Stomach (tissue), 8 donors: ENCODE measurements at regions not wholly inside any gene's neighbourhood (a gene's known extent, or its start where the extent isn't known, plus 50 kb on each side); places are given as distances from the start of the nearest gene placed in this dataset.

Experiments
- DNase-seq, 2 donors: peaks; one replicate each; pipeline versions ENCODE4 v3.0.0 to v3.0.0-alpha.2; 2013 to 2019
- H3K27ac ChIP-seq, 5 donors: fragments of 200-600 bp in 4 of 5; sonication (generic) in 4 of 5; one replicate each; pipeline ENCODE4 v1.5.1; 2013 to 2019; ENCODE audit warnings: mild to moderate bottlenecking in 1 of 5, moderate library complexity in 1 of 5
- H3K27me3 ChIP-seq, 3 donors: fragments of 200-600 bp; sonication (generic); one replicate each; pipeline ENCODE4 v1.5.1; 2017 to 2019; ENCODE audit warnings: mixed run types in 1 of 3
- H3K36me3 ChIP-seq, 4 donors: fragments of 200-600 bp; sonication (generic); 1 replicate in 3 of 4; 2 replicates in 1 of 4; pipeline ENCODE4 v1.5.1; 2016 to 2019
- H3K4me1 ChIP-seq, 4 donors: fragments of 200-600 bp; sonication (generic); one replicate each; pipeline ENCODE4 v1.5.1; 2016 to 2019
- H3K4me3 ChIP-seq, 4 donors: fragments of 200-600 bp; sonication (generic) in 3 of 4; one replicate each; pipeline ENCODE4 v1.5.1; 2016 to 2019; ENCODE audit warnings: mild to moderate bottlenecking in 1 of 4
- H3K9me3 ChIP-seq, 4 donors: fragments of 200-600 bp; sonication (generic); one replicate each; pipeline ENCODE4 v1.5.1; 2016 to 2019
- CTCF ChIP-seq, 7 experiments: fragments of 450-650 bp in 4 of 7; fragments of 200-600 bp in 3 of 7; sonication (generic) in 3 of 7; IDR thresholded peaks; one replicate each; pipeline ENCODE4 v1.5.1; 2016 to 2019; ENCODE audit warnings: antibody characterized with exemption in 7 of 7, control low read depth in 2 of 7, mild to moderate bottlenecking in 1 of 7
- EP300 ChIP-seq: sonication (generic); formaldehyde crosslinking; IDR thresholded peaks from one replicate; pipeline ENCODE4 v1.6.1; 2017; ENCODE audit warnings: antibody characterized with exemption
- POLR2A ChIP-seq, 4 donors: fragments of 450-650 bp; IDR thresholded peaks; one replicate each; pipeline ENCODE4 v1.6.1; 2016; ENCODE audit warnings: antibody characterized with exemption in 4 of 4, control low read depth in 2 of 4, mild to moderate bottlenecking in 1 of 4, moderate library complexity in 1 of 4
- POLR2AphosphoS5 ChIP-seq, 3 donors: sonication (generic); formaldehyde crosslinking; IDR thresholded peaks; one replicate each; pipeline ENCODE4 v1.6.1; 2016; ENCODE audit warnings: antibody characterized with exemption in 3 of 3
- WGBS, 5 donors: extraction: QIAGEN DNeasy Blood & Tissue Kit in 3 of 5; methylation state at CpG; one replicate each; pipeline versions ENCODE4 v1.1.5 to v1.1.7; 2013 to 2018; 5-methylcytosine and 5-hydroxymethylcytosine counted together
- intact Hi-C: fragments of 100-400 bp; cut with DNase I; formaldehyde crosslinking; loops from one replicate; pipeline ENCODE4 v1.15.1; 2023; ENCODE audit warnings: low total_unique reads
- donor health status: healthy with polysubstance abuse.
- donor health status: Bipolar disorder and iron deficiency.
- donor health status: healthy.

DNA sequence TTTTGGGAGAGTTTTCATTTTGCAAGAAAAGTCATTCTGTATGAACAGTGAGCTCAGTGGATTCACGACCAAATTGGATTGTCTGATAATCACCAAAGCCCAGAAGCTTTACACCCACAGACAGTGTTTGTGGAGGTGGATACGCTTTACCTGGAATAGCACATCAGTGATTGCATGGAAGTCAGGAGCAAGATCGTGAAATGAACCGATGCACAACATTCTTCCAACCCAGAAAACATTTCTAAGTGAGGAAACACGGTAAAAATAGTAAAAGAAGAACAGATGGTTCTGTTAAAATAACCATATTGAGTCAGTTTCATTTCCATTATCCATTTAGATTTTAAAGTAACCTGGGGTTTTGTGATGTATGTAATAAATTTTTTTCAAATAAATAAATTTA lies 478.2 kb upstream of the PFKP start:
- intact Hi-C loops: no loop called here
- H3K9me3 ChIP-seq: no peaks in the 10 kb centered on the region
- no peak overlapping the region for H3K27ac ChIP-seq
- TF ChIP-seq CTCF (IDR thresholded peaks at IDR 0.05): no peak
- TF ChIP-seq POLR2AphosphoS5 (IDR thresholded peaks at IDR 0.05): no peak
- no peak for TF ChIP-seq POLR2A (IDR thresholded peaks at IDR 0.05)
- no peak for TF ChIP-seq EP300
- H3K27me3 ChIP-seq: peaks cover 0 to 3% (median 0%) of the 10 kb centered on the region in 3 donors
- no peak overlapping the region for H3K4me3 ChIP-seq
- no peaks in the 10 kb centered on the region for H3K36me3 ChIP-seq
- no peaks in the 10 kb centered on the region for H3K4me1 ChIP-seq
- 69 to 79% (median 76%) methylated on average over 5 of the region's 5 CpGs for WGBS, 5 donors
- no peak for DNase-seq

GRCh38 chr10:2584385-2584784 lies 483.0 kb upstream of the PFKP start:
- H3K36me3 ChIP-seq: no peaks in the 10 kb centered on the region
- H3K27me3 ChIP-seq: no peaks in the 10 kb centered on the region
- H3K4me3 ChIP-seq: no peak overlapping the region
- H3K9me3 ChIP-seq: no peaks in the 10 kb centered on the region
- DNase-seq: no peak
- TF ChIP-seq POLR2A (IDR thresholded peaks at IDR 0.05): no peak
- no peak for TF ChIP-seq CTCF (IDR thresholded peaks at IDR 0.05)
- no peak for TF ChIP-seq EP300
- no peak for TF ChIP-seq POLR2AphosphoS5 (IDR thresholded peaks at IDR 0.05)
- H3K27ac ChIP-seq: no peak overlapping the region
- no peaks in the 10 kb centered on the region for H3K4me1 ChIP-seq
- intact Hi-C loops: no loop called here
- 74 to 93% (median 84%) methylated on average over 2 of the region's 2 CpGs for WGBS, 5 donors

DNA sequence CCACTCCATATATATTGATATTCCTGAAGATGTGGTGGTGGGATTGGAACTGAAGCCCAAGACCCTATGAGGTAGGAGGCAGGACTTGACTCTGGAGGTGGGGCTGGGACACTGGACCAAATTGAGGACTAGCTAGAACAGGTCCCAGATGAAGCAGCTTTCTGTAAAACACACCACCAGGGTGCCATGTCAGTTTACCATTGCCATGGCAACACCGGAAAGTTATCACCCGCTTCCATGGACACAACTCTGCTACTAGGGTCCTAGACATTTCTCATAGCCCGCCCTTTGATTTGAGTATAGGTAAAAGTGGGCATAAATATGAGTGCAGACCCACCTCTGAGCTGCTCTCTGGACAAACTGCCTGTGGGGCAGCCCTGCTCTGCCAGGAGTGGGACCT lies 490.5 kb upstream of the PFKP start:
- intact Hi-C loops: no loop called here
- Histone ChIP-seq H3K4me1 (no peaks in the 10 kb centered on the region), H3K4me3 (no peak overlapping the region), H3K36me3 (no peaks in the 10 kb centered on the region), H3K27me3 (no peaks in the 10 kb centered on the region), H3K27ac (no peak overlapping the region), H3K9me3 (no peaks in the 10 kb centered on the region)
- TF ChIP-seq CTCF (IDR thresholded peaks at IDR 0.05): no peak
- TF ChIP-seq POLR2AphosphoS5 (IDR thresholded peaks at IDR 0.05): no peak
- no peak for TF ChIP-seq POLR2A (IDR thresholded peaks at IDR 0.05)
- TF ChIP-seq EP300: no peak
- DNase-seq: no peak
- WGBS, 5 donors: 37 to 82% (median 52%) methylated on average over 3 of the region's 3 CpGs

DNA sequence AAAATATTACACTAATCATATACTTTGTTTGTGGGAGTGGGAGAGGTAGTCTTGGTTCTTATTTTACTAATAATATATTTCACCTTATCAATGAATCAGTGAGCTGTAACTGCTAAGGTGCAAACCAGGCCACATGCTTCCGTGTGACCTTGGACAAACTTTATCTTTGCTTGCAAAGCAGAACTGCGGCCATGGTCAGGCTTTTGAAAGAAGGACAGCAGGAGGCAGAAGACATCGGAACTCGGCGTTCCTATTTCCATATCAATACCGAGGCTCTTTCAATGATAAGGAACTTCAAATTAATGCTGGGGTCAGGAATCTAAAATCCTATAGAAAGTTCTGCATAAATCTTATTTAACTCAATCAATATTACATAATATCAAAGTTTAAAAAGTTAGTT lies 491.9 kb upstream of the PFKP start:
- no peaks in the 10 kb centered on the region for H3K27me3 ChIP-seq
- no peak overlapping the region for H3K27ac ChIP-seq
- no peaks in the 10 kb centered on the region for H3K36me3 ChIP-seq
- no peak overlapping the region for H3K4me3 ChIP-seq
- no peak for DNase-seq
- intact Hi-C loops: no loop called here
- no peak for TF ChIP-seq EP300
- H3K9me3 ChIP-seq: no peaks in the 10 kb centered on the region
- 28 to 59% (median 46%) methylated on average over 6 of the region's 6 CpGs for WGBS, 5 donors
- no peaks in the 10 kb centered on the region for H3K4me1 ChIP-seq

- H3K4me1 ChIP-seq: no peaks in the 10 kb centered on the region
- no peak overlapping the region for H3K4me3 ChIP-seq
- no peaks in the 10 kb centered on the region for H3K27me3 ChIP-seq
- no peaks in the 10 kb centered on the region for H3K9me3 ChIP-seq
- TF ChIP-seq POLR2A (IDR thresholded peaks at IDR 0.05): no peak
- no peak for TF ChIP-seq POLR2AphosphoS5 (IDR thresholded peaks at IDR 0.05)
- TF ChIP-seq CTCF (IDR thresholded peaks at IDR 0.05): no peak
- no peak for TF ChIP-seq EP300
- no peak overlapping the region for H3K27ac ChIP-seq
- intact Hi-C loops: no loop called here
- 55 to 73% (median 70%) methylated on average over 1 of the region's 1 CpG for WGBS, 5 donors
- DNase-seq: no peak
- H3K36me3 ChIP-seq: no peaks in the 10 kb centered on the region
These were observed 494.7 kb upstream of the PFKP start for GRCh38 chr10:2572611-2573010.
